GM23248 (cell line): ENCODE measurements at regions not wholly inside any gene's neighbourhood (a gene's known extent, or its start where the extent isn't known, plus 50 kb on each side); places are given as distances from the start of the nearest gene placed in this dataset.

Experiments used
- EZH2 ChIP-seq: fragments of 200-600 bp; sonication (generic); IDR thresholded peaks from 2 replicates; pipeline ENCODE4 v1.6.1; 2018; ENCODE audit warnings: antibody characterized with exemption, mild to moderate bottlenecking; ENCODE audit not compliant: insufficient read depth, poor library complexity, severe bottlenecking
- EZH2phosphoT487 ChIP-seq: fragments of 200-600 bp; sonication (generic); IDR thresholded peaks from 2 replicates; pipeline ENCODE4 v1.6.1; 2018; ENCODE audit warnings: antibody characterized with exemption, moderate library complexity, mild to moderate bottlenecking, low read depth; ENCODE audit not compliant: insufficient read depth

DNA sequence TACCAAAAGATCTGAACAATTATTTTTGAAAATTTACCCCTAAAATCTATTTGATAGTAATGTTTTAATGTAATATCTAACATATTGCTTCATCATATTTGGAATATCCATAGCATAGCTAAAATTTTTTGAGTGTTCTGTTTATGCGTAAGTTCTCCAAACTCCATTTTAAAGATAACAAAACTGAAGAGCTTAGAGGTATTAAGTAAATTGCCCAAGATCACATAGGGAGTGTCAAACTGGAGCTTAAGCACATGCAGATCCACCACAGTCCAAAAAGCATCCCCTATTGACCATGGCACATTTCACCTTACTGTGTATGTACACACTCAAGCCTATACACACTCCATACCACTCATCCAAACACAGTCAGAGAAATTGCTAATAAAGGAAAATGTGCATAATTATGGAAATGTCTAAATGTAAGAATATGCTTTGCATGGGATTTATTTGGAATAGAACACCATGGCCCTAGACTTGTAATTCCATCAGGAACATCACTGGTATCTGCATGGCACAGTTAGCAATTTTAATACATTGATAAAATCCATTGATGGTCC, 85.2 kb upstream of the TGFBR2 start:
- TF ChIP-seq EZH2 = no peak
- no peak for TF ChIP-seq EZH2phosphoT487
